GM18909 (cell line): ENCODE measurements at regions not wholly inside any gene's neighbourhood (a gene's known extent, or its start where the extent isn't known, plus 50 kb on each side); places are given as distances from the start of the nearest gene placed in this dataset.
"Not testable (repeated sequence)": the region's sequence is repeated elsewhere in the genome, so short reads cannot be mapped to it uniquely, and the experiment has no call there.

ENCODE experiments used
- ATAC-seq: cut with Tn5 transposase; IDR thresholded peaks from one replicate; pipeline ENCODE4 v1.9.1; 2021; ENCODE audit warnings: mild to moderate bottlenecking; ENCODE audit not compliant: unreplicated experiment, poor library complexity

DNA sequence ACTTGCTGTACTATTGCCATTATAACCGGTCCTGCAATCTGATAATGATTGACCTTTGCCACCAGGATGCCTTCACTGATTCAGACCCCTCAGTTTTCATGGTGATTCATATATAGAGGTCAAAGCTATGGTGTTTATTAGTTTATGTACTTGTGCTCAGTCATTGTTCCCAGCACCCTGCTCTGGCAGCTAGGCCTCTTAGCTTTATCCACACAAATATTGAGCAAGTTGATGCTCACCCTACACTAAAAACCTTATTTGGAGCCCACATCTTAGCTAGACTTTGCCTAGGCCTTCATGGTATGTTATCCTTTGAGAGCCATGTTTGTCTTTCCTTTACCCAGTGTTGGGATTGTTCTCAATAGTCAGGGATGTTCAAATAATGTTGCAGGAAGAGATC lies 679.0 kb downstream of the SPATA31A6 start:
- not testable (repeated sequence) for ATAC-seq
